Upper lobe of right lung (tissue), 1 donor: ENCODE measurements at regions not wholly inside any gene's neighbourhood (a gene's known extent, or its start where the extent isn't known, plus 50 kb on each side); places are given as distances from the start of the nearest gene placed in this dataset.

Experiments used
- ATAC-seq: fragments of 200-7000 bp; cut with Tn5 transposase; one replicate; pipeline ENCODE4 v1.9.1; 2020; ENCODE audit warnings: mild to moderate bottlenecking, moderate library complexity
- DNase-seq: peaks from one replicate; pipeline ENCODE4 v3.0.0-alpha.2; 2020
- H3K27ac ChIP-seq: fragments of 200-600 bp; one replicate; pipeline ENCODE4 v1.8.0; 2022
- H3K27me3 ChIP-seq: fragments of 200-600 bp; one replicate; pipeline ENCODE4 v1.8.0; 2022; ENCODE audit warnings: mild to moderate bottlenecking
- H3K36me3 ChIP-seq: fragments of 200-600 bp; one replicate; pipeline ENCODE4 v1.8.0; 2022
- H3K4me1 ChIP-seq: fragments of 200-600 bp; one replicate; pipeline ENCODE4 v1.8.0; 2022
- H3K4me3 ChIP-seq: fragments of 200-600 bp; one replicate; pipeline ENCODE4 v1.8.0; 2022; ENCODE audit warnings: mild to moderate bottlenecking
- H3K9me3 ChIP-seq: fragments of 200-600 bp; one replicate; pipeline ENCODE4 v1.8.0; 2022
- CTCF ChIP-seq: fragments of 200-600 bp; IDR thresholded peaks from one replicate; pipeline ENCODE4 v1.8.0; 2022; ENCODE audit warnings: antibody characterized with exemption
- intact Hi-C: fragments of 100-400 bp; cut with DNase I; formaldehyde crosslinking; loops from one replicate; pipeline ENCODE4 v1.11.0; 2022
- donor health status: DM: no; HTN: yes; CAD: no; lungs with severe emphysema.

DNA sequence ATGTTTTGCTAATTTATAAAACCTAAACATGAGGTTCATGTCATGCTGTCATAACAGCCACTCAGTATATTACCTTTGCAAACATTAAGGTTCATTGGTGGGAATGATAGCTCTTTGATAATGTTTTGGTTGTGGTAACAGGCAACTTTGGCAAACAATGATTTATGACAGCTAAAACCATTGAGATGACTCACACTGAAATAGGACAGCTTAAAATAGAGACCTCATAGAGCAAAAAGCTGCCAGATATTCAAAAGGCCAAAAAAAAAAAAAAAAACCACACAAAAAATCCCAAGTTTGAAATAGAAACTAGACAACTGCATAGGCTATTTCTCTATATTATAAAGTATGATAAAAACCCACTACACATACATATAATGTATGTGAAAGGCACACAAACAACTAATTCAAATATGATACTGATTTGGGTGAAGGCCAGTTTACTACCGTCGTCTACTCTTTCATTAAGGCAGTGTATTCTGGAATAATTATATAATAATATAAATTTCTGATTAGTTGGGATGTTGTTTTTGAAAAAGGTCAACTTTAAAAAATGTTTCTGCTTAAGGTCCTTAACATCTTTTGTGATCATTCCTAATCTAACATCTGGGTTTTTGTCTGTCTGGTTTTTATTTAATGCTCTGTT, 646.0 kb upstream of the PITX2 start:
- no peak for ATAC-seq
- no peaks in the 10 kb centered on the region for H3K27me3 ChIP-seq
- TF ChIP-seq CTCF: no peak
- intact Hi-C loops: no loop called here
- H3K4me1 ChIP-seq: no peaks in the 10 kb centered on the region
- no peak for DNase-seq
- H3K9me3 ChIP-seq: no peaks in the 10 kb centered on the region
- no peaks in the 10 kb centered on the region for H3K36me3 ChIP-seq
- no peak overlapping the region for H3K27ac ChIP-seq
- H3K4me3 ChIP-seq: no peak overlapping the region

DNA sequence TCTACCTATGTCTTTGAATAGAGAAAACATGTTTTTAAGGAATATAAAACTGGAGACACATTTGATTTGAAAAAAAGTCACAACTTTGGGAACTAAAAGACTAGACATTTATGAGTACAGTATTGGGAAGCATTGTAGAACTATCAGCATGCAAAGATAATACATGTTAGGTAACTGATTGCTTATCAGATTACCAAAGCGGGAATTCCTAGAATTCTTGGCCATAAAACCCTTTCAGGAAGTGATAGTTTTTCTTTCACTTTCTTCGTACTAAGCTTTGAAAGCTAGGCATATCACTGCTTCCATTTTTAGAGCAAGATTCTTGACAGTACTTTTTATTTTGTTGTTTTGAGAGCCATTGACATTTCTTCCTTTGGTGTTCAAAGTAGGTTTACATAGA, 646.6 kb upstream of the PITX2 start:
- Histone ChIP-seq H3K36me3 (no peaks in the 10 kb centered on the region), H3K4me3 (no peak overlapping the region)
- intact Hi-C loops: no loop called here

GRCh38 chr4:111274060-111274459, 651.2 kb upstream of the PITX2 start:
- Histone ChIP-seq H3K9me3 (no peaks in the 10 kb centered on the region), H3K27me3 (no peaks in the 10 kb centered on the region), H3K36me3 (no peaks in the 10 kb centered on the region), H3K4me3 (no peak overlapping the region), H3K4me1 (no peaks in the 10 kb centered on the region), H3K27ac (no peak overlapping the region)
- intact Hi-C loops: no loop called here
- DNase-seq (no peak), ATAC-seq (no peak)
- TF ChIP-seq CTCF: no peak

More for the DNA sequence above, 646.6 kb upstream of the PITX2 start:
- no peak for DNase-seq
- no peak overlapping the region for H3K27ac ChIP-seq
- H3K27me3 ChIP-seq: no peaks in the 10 kb centered on the region
- H3K9me3 ChIP-seq: no peaks in the 10 kb centered on the region
- ATAC-seq: no peak
- H3K4me1 ChIP-seq: no peaks in the 10 kb centered on the region
- TF ChIP-seq CTCF: no peak

DNA sequence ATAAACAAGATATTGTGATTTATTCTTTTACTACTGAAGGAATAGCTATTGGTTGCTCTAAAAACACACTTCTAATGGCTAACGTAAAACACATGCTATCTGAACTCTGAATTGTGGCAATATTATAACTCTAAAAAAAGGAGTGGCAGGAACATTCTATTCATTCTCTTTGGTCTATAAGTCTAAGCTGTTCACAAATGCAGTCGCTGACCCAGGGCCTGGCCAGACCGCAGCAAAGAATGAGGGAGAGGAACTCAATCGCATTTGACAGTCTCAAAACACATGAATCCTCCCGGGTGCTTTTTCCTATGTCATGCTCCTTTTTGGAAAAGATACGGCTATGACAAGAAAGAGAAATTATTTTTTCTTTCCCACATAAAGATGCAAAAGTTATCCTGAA, 651.6 kb upstream of the PITX2 start:
- Histone ChIP-seq H3K9me3 (no peaks in the 10 kb centered on the region), H3K4me1 (no peaks in the 10 kb centered on the region), H3K27me3 (no peaks in the 10 kb centered on the region), H3K4me3 (no peak overlapping the region), H3K36me3 (no peaks in the 10 kb centered on the region), H3K27ac (no peak overlapping the region)
- no peak for TF ChIP-seq CTCF
- intact Hi-C loops: no loop called here
- ATAC-seq: no peak
- DNase-seq: no peak

DNA sequence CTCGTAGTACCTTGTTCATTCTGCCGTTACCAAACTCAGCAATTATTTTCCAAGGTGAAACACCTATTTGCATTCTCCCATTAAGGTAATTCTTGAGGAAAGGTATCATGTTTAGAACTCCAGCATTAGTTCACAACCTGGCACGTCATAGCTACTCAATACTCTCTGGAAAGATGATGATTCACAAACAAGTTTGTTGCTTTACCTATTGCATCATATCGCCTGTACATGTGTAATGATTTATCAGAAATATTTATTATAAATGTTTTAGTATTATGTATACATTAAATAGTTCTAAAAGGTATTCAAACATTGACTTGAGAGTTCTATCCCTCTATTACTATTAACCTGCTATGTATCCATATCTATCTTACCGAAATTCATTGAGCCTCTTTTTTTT, 658.3 kb upstream of the PITX2 start:
- intact Hi-C loops: no loop called here

More for the DNA sequence above, 658.3 kb upstream of the PITX2 start:
- Histone ChIP-seq H3K27me3 (no peaks in the 10 kb centered on the region), H3K27ac (no peak overlapping the region), H3K36me3 (no peaks in the 10 kb centered on the region), H3K4me1 (no peaks in the 10 kb centered on the region), H3K9me3 (no peaks in the 10 kb centered on the region), H3K4me3 (no peak overlapping the region)
- DNase-seq (no peak), ATAC-seq (no peak)
- TF ChIP-seq CTCF: no peak
